Liver (tissue), 8 donors: ENCODE measurements at regions not wholly inside any gene's neighbourhood (a gene's known extent, or its start where the extent isn't known, plus 50 kb on each side); places are given as distances from the start of the nearest gene placed in this dataset.

ENCODE experiments used
- DNase-seq: peaks from one replicate; pipeline ENCODE4 v3.0.0-alpha.2; 2017; ENCODE audit warnings: low spot score
- H3K27ac ChIP-seq, 2 donors: one replicate each; pipeline ENCODE4 v1.7.0; 2013; ENCODE audit warnings: inconsistent platforms in 2 of 2, low read length in 2 of 2, control low read depth in 1 of 2, low read depth in 1 of 2, mild to moderate bottlenecking in 1 of 2
- H3K27me3 ChIP-seq, 4 donors: one replicate each; pipeline versions ENCODE4 v1.6.1 to v1.7.0; 2013; ENCODE audit warnings: low read length in 3 of 4, inconsistent platforms in 1 of 4, mild to moderate bottlenecking in 1 of 4, moderate library complexity in 1 of 4; ENCODE audit not compliant: control insufficient read depth in 4 of 4, insufficient read depth in 4 of 4
- H3K36me3 ChIP-seq, 4 donors: one replicate each; pipeline versions ENCODE4 v1.6.1 to v1.7.0; 2013; ENCODE audit warnings: low read length in 3 of 4, mild to moderate bottlenecking in 3 of 4, low read depth in 1 of 4, moderate library complexity in 1 of 4; ENCODE audit not compliant: control insufficient read depth in 4 of 4, insufficient read depth in 3 of 4
- H3K4me1 ChIP-seq, 4 donors: one replicate each; pipeline versions ENCODE4 v1.6.1 to v1.7.0; 2013; ENCODE audit warnings: low read length in 3 of 4, mild to moderate bottlenecking in 3 of 4, moderate library complexity in 1 of 4; ENCODE audit not compliant: control insufficient read depth in 4 of 4, insufficient read depth in 4 of 4
- H3K4me3 ChIP-seq, 3 donors: one replicate each; pipeline versions ENCODE4 v1.6.1 to v1.7.0; 2013; ENCODE audit warnings: low read length in 3 of 3, control low read depth in 1 of 3, low read depth in 1 of 3, mild to moderate bottlenecking in 1 of 3
- H3K9ac ChIP-seq, 2 donors: one replicate each; pipeline ENCODE4 v1.7.0; 2013; ENCODE audit warnings: low read length in 2 of 2, mild to moderate bottlenecking in 2 of 2, moderate library complexity in 2 of 2, control low read depth in 1 of 2, low read depth in 1 of 2
- H3K9me3 ChIP-seq, 4 donors: one replicate each; pipeline versions ENCODE4 v1.6.1 to v1.7.0; 2013; ENCODE audit warnings: low read length in 3 of 4; ENCODE audit not compliant: control insufficient read depth in 4 of 4
- ATF3 ChIP-seq: IDR thresholded peaks from 2 replicates; pipeline ENCODE4 v1.6.1; 2016; ENCODE audit warnings: antibody characterized with exemption
- CTCF ChIP-seq: fragments of 150-350 bp; IDR thresholded peaks from 2 replicates; pipeline ENCODE4 v1.5.1; 2017; ENCODE audit warnings: improper control_type of control experiment, low read depth, low read length; ENCODE audit not compliant: missing input control
- FOXA2 ChIP-seq: IDR thresholded peaks from 2 replicates; pipeline ENCODE4 v1.6.1; 2016; ENCODE audit warnings: antibody characterized with exemption
- GABPA ChIP-seq, 2 donors: IDR thresholded peaks in 1 of 2; conservative IDR thresholded peaks in 1 of 2; 2 replicates each; pipeline ENCODE4 v1.6.1; 2016; ENCODE audit warnings: antibody characterized with exemption in 2 of 2, mild to moderate bottlenecking in 1 of 2, moderate library complexity in 1 of 2
- HNF4A ChIP-seq, 2 donors: conservative IDR thresholded peaks; 2 replicates each; pipeline ENCODE4 v1.6.1; 2016; ENCODE audit warnings: antibody characterized with exemption in 2 of 2, mild to moderate bottlenecking in 2 of 2
- MAX ChIP-seq: IDR thresholded peaks from 2 replicates; pipeline ENCODE4 v1.6.1; 2016; ENCODE audit warnings: antibody characterized with exemption
- NR2F2 ChIP-seq: IDR thresholded peaks from 2 replicates; pipeline ENCODE4 v1.6.1; 2016; ENCODE audit warnings: antibody characterized with exemption
- RAD21 ChIP-seq, 2 donors: IDR thresholded peaks; 2 replicates each; pipeline ENCODE4 v1.6.1; 2016; ENCODE audit warnings: antibody characterized with exemption in 2 of 2, mild to moderate bottlenecking in 2 of 2
- REST ChIP-seq: IDR thresholded peaks from 2 replicates; pipeline ENCODE4 v1.6.1; 2016; ENCODE audit warnings: antibody characterized with exemption, mild to moderate bottlenecking
- RXRA ChIP-seq, 2 donors: IDR thresholded peaks; 2 replicates each; pipeline ENCODE4 v1.6.1; 2017 to 2018; ENCODE audit warnings: antibody characterized with exemption in 2 of 2, mild to moderate bottlenecking in 1 of 2
- TAF1 ChIP-seq: conservative IDR thresholded peaks from 2 replicates; pipeline ENCODE4 v1.6.1; 2016; ENCODE audit warnings: antibody characterized with exemption, mild to moderate bottlenecking
- ZBTB33 ChIP-seq: IDR thresholded peaks from 2 replicates; pipeline ENCODE4 v1.6.1; 2016; ENCODE audit warnings: antibody characterized with exemption
- WGBS: extraction: QIAGEN DNeasy Blood & Tissue Kit; methylation state at CpG from one replicate; pipeline ENCODE4 v1.1.7; 2013; 5-methylcytosine and 5-hydroxymethylcytosine counted together
- donor health status: healthy.
- donor health status: healthy.
- donor health status: healthy.
- donor health status: healthy.
- donor health status: healthy.

GRCh38 chrX:40439625-40440532, 140.9 kb upstream of the ATP6AP2 start:
- H3K4me1 ChIP-seq = no peaks in the 10 kb centered on the region
- no peak overlapping the region for H3K9ac ChIP-seq
- H3K27me3 ChIP-seq = peaks cover 0 to 8% (median 0%) of the 10 kb centered on the region in 4 donors
- no peaks in the 10 kb centered on the region for H3K36me3 ChIP-seq
- TF ChIP-seq ZBTB33 (no peak), FOXA2 (no peak), CTCF (no peak), RAD21 (IDR thresholded peaks at IDR 0.05) (no peak), TAF1 (no peak), HNF4A (conservative IDR thresholded peaks at IDR 0.05) (no peak)
- H3K27ac ChIP-seq = no peak overlapping the region
- H3K9me3 ChIP-seq = peaks cover 0 to 3% (median 0%) of the 10 kb centered on the region in 4 donors
- DNase-seq = no peak
- no peak overlapping the region for H3K4me3 ChIP-seq
- 85% methylated on average over 9 of the region's 9 CpGs for WGBS

- Histone ChIP-seq H3K9ac (no peak overlapping the region), H3K9me3 (peaks cover 0 to 3% (median 0%) of the 10 kb centered on the region in 4 donors), H3K36me3 (no peaks in the 10 kb centered on the region), H3K4me3 (no peak overlapping the region), H3K27ac (no peak overlapping the region), H3K27me3 (peaks cover 0 to 8% (median 0%) of the 10 kb centered on the region in 4 donors), H3K4me1 (no peaks in the 10 kb centered on the region)
- TF ChIP-seq GABPA (IDR thresholded peaks at IDR 0.05 in 1 of 2, conservative IDR thresholded peaks at IDR 0.05 in 1 of 2) (no peak), RXRA (IDR thresholded peaks at IDR 0.05) (no peak), NR2F2 (no peak)
- WGBS = 89% methylated on average over 4 of the region's 4 CpGs
- DNase-seq = no peak
Measured at GRCh38 chrX:40437348-40437747, 143.4 kb upstream of the ATP6AP2 start.

- H3K36me3 ChIP-seq = no peaks in the 10 kb centered on the region
- peaks cover 0 to 6% (median 0%) of the 10 kb centered on the region in 4 donors for H3K9me3 ChIP-seq
- DNase-seq = no peak
- H3K4me1 ChIP-seq = no peaks in the 10 kb centered on the region
- 70% methylated on average over 14 of the region's 14 CpGs for WGBS
- H3K27me3 ChIP-seq = peaks cover 0 to 3% (median 0%) of the 10 kb centered on the region in 4 donors
- no peak overlapping the region for H3K4me3 ChIP-seq
- no peak overlapping the region for H3K27ac ChIP-seq
- H3K9ac ChIP-seq = no peak overlapping the region
- no peak for TF ChIP-seq REST
- no peak for TF ChIP-seq ATF3
- no peak for TF ChIP-seq FOXA2
- no peak for TF ChIP-seq RAD21 (IDR thresholded peaks at IDR 0.05)
- TF ChIP-seq MAX = no peak
- TF ChIP-seq RXRA (IDR thresholded peaks at IDR 0.05) = no peak
- TF ChIP-seq TAF1 = no peak
- TF ChIP-seq CTCF = no peak
- no peak for TF ChIP-seq ZBTB33
Measured at GRCh38 chrX:40434947-40435346, 145.8 kb upstream of the ATP6AP2 start.
